Myocyte (in vitro differentiated cells): ENCODE measurements at regions not wholly inside any gene's neighbourhood (a gene's known extent, or its start where the extent isn't known, plus 50 kb on each side); places are given as distances from the start of the nearest gene placed in this dataset.
"Not testable (repeated sequence)": the region's sequence is repeated elsewhere in the genome, so short reads cannot be mapped to it uniquely, and the experiment has no call there.

ENCODE experiments used
- DNase-seq: peaks from one replicate; pipeline ENCODE4 v3.0.0-alpha.2; 2012; ENCODE audit warnings: low read depth

- DNase-seq = peak; percentile 73
Observed at GRCh38 chr18:25568986-25569385, 217.0 kb upstream of the ZNF521 start.

DNA sequence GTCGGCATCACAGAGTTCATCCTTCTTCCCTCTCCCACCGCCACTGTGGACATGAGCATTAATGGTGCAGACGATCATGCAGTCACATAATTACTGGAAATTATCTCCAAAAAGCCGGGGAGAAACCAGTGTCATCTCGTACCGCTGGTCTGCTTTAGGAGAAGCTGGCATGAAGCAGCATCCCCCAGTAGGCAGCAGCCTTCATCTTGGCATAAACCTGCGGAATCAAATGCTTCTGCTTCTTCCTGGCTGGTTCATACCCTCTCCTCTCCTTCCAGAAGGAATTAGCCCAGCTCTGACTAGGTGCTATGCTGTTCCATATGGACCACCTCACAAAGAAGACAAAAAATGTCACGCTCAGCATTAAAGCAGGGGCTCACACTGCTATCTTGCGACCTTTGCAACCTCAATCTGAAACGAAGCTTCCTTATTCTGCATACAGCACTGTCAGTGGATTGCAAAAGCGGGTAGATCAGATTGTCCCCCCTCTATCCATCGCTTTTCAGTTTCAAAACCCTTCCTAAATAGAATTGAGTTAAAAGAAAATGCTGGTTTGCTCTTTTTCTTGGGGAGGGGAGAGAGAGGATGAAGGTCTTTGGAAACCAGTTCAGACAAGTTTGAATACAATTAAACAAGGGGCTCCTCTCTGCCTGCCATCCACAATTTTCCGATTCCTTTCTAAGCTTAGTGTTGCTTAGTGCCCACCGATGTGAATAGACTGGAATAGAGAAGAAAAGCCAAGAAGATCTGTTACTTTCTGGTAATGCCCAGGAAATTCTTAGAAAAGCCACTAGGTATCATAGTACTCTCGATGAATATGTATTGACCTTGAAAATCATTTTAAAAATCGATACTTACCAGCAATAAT lies 212.1 kb upstream of the ZNF521 start:
- DNase-seq = no peak

DNA sequence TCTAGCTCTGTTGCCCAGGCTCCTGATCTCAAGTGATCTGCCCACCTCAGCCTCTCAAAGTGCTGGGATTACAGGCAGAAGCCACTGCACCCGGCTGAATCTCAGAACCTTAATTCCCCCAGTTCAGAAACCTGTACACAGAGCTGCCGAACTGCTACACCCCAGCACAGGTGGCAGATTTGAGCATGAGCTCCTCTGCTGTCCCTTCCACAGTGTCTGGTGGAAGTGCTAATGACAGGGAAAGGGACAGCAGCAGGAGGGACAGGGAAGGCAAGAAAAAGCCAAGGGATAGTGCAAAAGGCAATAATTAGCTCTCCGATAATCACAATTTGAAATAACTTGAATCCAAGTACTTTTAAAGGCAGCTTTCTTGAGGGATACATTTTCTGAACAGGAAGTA lies 211.4 kb upstream of the ZNF521 start:
- DNase-seq = no peak

GRCh38 chr18:25561918-25562317 lies 210.0 kb upstream of the ZNF521 start:
- peak; percentile 29 for DNase-seq

DNA sequence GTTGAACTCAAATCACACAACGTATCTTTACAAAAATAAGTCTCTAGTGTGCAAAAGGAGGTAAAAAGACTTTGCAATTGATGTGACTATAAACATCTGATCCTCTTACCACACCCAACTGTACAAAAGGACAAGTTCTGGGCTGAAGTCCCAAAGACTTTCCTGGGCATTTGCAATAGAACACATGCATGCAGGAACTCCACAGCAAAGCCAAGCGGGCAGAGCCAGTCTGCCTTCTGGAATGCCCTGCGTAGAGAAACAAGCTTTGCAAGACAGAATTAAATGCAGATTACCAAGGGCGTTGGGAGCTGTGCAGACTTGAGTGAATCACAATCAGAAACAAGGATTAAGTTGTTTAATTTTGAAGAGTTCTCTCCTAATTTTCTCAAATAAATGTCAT lies 208.4 kb upstream of the ZNF521 start:
- peak; percentile 43 for DNase-seq

DNA sequence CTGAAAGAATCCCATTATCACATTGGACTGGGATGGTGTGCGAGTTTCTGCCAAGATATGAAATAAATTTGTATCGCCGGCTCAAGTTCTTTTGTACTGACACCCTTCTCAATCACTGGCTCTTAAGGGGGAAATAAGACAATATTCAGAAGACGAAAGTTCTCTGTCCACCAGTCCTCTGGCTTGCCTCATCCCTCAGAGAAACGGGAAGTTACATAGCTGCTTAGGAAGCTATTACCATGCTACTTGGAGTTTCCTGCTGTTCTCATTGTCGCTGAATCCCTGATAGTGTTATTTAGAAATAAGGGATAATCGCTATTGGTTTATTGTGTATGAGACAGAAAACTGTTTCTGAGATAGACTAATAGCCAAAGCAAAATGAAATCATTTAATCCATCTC lies 205.0 kb upstream of the ZNF521 start:
- DNase-seq = no peak

DNA sequence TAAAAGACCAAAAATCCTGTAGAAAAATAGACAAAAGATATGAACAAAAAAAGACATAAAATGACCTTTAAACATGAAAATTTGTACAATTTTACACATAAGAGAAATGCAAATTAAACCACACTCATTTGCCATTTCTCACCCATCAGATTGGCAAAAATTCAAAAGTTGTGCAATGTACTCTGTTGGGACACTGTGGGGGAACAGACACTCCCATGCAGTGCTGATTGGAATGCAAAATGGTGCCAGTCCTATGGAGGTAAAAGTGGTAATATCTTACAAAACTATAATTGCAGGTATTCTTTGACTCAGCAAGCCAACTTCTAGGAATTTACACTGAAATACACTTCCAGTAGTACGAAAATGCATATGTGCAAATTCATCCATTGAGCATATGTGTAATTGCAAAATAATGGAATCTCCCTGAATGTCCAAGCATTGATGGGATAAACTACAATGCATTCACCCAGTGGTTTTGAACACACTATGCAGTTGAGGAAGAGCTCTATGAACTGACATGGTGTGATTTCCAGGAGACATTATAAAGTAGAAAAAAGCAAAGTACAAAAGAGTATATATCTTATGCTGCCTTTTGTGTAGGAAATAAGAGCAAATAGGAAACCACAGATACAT lies 201.8 kb upstream of the ZNF521 start:
- DNase-seq = no peak

GRCh38 chr18:25544546-25545287 lies 192.8 kb upstream of the ZNF521 start:
- no peak for DNase-seq

DNA sequence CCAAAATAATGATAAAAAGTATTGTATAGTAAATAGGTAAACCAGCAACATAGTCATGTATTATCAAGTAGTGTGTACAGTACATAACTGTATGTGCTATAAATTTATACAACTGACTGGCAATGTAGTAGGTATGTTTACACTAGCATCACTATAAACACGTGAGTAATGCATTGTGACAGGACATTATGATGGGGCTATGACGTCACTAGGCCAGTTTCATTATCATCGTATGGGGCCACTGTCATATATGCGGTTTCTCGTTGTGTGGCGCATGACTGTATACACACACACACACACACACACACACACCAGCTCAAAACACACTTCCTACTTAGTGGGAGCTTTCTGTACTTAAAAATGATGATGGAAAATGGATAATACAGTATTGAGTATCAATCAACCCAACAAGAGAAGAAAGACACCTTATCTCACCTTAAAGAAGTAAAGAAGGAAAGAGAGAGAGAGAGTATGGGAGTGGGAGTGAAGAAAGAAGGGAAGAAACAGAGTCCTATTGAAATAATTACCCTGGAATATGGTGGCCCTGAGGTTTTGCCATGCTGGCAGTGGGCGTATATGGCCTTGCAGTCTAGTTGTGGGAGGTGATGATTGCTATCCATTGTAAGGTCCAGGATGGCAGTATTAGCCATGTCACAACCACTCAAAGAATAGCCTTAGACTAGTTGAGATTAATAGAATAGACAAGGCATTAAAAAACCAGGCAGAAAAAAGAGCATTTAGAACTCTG lies 186.4 kb upstream of the ZNF521 start:
- no peak for DNase-seq

GRCh38 chr18:25535495-25535894 lies 183.5 kb upstream of the ZNF521 start:
- no peak for DNase-seq

DNA sequence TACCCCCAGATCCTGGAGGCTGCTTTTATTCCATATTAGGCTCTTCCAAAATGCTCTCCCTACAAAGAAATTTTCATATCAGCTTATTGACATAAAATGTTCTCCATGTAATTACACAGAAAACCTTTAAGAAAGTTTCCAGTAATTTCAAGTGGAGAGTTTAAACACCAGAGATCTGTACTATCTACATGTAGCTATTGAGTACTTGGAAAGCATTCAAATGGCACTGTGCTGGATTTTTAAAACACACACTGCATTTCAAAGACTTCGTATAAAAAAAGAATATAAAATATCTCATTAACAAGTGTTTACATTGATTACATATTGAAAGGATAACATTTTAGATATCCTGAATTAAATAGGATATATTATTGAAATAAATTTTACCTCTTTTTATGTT lies 182.4 kb upstream of the ZNF521 start:
- DNase-seq = no peak

DNA sequence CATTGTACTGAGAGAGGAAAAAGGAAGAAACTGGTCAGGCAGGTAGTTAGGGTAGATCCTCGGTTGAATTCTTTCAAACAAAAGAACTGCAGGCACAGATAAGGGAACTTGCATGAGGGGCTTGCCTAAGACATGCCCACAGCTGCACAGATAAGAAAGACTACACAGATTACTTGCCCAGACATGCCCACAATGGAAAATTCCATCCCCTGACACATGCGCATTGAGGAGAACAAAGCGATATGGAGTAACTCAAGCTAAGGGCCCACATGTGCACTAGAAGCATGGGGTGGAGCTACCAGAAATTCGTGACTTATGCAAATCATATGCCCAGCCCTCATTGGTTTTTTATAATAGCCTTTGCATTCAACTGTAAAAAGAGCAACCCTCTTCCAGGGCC lies 181.3 kb upstream of the ZNF521 start:
- no peak for DNase-seq

DNA sequence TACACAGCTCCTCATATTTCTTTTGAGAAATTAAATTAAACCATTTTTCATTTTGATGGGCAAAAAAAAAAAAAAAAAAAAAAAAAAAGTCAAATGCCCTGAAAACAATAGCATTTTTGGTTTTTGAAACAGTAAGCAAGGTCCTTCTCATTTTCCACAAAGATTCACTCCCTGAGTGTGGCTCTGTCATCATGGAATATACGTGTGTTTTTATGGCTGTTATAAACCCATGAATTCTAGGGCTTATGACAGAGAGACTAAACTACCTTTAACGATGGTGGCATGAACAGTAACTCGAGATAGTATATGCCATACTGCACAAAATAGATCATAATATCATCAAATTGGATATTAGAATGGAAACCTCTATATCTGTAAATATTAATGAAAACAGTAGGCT lies 179.2 kb upstream of the ZNF521 start:
- DNase-seq = no peak

DNA sequence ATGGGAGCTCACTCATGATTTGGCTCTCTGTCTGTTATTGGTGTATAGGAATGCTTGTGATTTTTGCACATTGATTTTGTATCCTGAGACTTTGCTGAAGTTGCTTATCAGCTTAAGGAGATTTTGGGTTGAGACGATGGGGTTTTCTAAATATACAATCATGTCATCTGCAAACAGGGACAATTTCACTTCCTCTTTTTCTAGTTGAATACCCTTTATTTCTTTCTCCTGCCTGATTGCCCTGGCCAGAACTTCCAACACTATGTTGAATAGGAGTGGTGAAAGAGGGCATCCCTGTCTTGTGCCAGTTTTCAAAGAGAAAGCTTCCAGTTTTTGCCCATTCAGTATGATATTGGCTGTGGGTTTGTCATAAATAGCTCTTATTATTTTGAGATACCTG lies 173.8 kb upstream of the ZNF521 start:
- not testable (repeated sequence) for DNase-seq

DNA sequence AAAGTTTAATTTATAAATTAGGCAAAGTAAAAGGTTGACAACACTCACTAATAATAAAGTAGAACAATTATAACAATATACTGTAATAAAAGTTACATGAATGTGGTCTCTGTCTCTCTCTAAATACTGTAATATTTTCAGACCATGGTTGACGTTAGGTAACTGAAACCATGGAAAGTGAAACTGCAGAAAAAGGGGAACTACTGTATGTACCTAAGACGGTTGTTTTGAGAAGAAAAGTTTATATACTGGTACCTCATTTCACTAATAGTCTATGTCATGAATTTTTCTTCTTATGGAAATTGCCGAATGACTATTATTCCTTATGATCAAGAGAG lies 166.7 kb upstream of the ZNF521 start:
- no peak for DNase-seq

- DNase-seq = peak; percentile 27
Observed at GRCh38 chr18:25517881-25518715, 166.1 kb upstream of the ZNF521 start.

DNA sequence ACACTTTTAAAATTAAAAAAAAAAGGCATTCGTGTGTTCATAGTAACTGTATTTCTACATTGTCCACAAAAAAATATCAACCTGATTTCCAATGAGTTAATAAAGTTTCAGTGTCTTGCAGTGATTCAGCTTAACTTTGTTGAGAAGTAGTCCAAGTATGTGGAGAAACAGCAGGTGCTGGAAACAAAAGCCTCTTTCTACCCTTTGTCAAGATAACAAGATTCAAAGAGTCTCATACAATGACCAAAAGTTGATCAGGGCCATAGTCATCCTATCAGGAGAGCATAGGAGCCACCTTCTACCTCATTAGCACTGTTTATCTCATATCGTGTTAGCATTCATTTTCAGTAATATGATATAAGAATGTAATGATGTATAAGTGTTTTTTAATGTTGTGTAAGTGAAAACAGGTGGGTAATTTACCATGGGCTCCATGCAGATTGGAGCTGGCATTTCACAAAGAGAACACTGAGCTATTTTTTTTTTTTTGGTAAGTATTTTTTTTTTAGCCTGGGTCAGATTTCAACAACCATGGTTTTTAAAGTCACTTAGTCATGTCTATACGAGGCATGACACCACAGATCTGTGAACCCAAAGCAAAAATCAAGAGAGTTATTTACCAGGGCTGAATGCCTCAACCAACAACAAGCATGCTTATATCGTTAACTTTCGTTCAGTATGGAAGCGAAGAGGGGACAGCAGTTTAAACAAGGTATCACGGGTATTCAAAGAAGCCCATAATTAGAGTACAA lies 165.0 kb upstream of the ZNF521 start:
- peak; percentile 53 for DNase-seq

GRCh38 chr18:25516121-25516520 lies 164.2 kb upstream of the ZNF521 start:
- DNase-seq = peak; percentile 34

- no peak for DNase-seq
Observed at GRCh38 chr18:25510096-25510495, 158.1 kb upstream of the ZNF521 start.

DNA sequence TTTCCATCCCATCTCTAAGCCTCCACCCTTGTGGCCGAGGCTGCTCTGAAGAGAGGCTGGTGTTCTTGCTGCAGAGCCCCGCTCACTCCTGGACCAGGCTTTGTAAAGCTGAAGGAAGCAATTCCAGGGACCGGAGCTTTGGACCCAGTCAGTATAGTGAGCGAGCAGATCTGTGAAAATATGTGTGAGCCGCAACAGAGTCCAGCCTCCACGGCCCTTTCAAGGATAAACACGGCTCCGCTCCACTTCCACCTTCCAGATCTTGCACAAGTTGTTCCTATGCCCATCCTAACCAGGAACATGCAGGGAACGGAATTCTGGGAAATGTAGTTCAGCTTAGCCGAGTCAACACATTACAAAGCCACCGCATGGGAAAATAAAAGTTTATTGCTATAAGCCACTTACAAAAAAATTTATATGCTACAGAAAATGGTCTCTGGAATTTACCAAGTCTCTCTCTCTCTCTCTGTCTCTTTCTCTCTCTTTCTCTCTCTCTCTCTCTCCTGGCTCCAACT lies 151.7 kb upstream of the ZNF521 start:
- peak; percentile 90 for DNase-seq
